ENCODE measurements at regions not wholly inside any gene's neighbourhood (a gene's known extent, or its start where the extent isn't known, plus 50 kb on each side); places are given as distances from the start of the nearest gene placed in this dataset.

- H3K9me3 Mint-ChIP-seq = peaks cover 13% of the 10 kb centered on the region
- no peak for TF ChIP-seq CTCF (conservative IDR thresholded peaks at IDR 0.05)
- no peak overlapping the region for H3K4me3 Mint-ChIP-seq
- no peak overlapping the region for H3K27ac Mint-ChIP-seq (ENCODE audit: unreplicated experiment)
- H3K36me3 Mint-ChIP-seq (ENCODE audit: low read depth) = no peaks in the 10 kb centered on the region
- H3K27me3 Mint-ChIP-seq (ENCODE audit: low read depth) = no peaks in the 10 kb centered on the region
- no peak for DNase-seq (ENCODE audit: low read depth, low spot score)
- no peaks in the 10 kb centered on the region for H3K4me1 Mint-ChIP-seq
These were observed 610.2 kb downstream of the UBE2NL start for GRCh38 chrX:144494074-144494473.

- no peak for DNase-seq (ENCODE audit: low read depth, low spot score)
- Mint-ChIP-seq H3K27ac (ENCODE audit: unreplicated experiment) (no peak overlapping the region), H3K9me3 (peaks cover 14% of the 10 kb centered on the region), H3K36me3 (ENCODE audit: low read depth) (no peaks in the 10 kb centered on the region), H3K4me3 (no peak overlapping the region), H3K27me3 (ENCODE audit: low read depth) (no peaks in the 10 kb centered on the region), H3K4me1 (no peaks in the 10 kb centered on the region)
- TF ChIP-seq CTCF (conservative IDR thresholded peaks at IDR 0.05) = no peak
These were observed 648.0 kb downstream of the UBE2NL start for GRCh38 chrX:144531877-144532276.

- TF ChIP-seq CTCF (conservative IDR thresholded peaks at IDR 0.05) = no peak
- no peaks in the 10 kb centered on the region for H3K27me3 Mint-ChIP-seq (ENCODE audit: low read depth)
- no peaks in the 10 kb centered on the region for H3K36me3 Mint-ChIP-seq (ENCODE audit: low read depth)
- H3K4me1 Mint-ChIP-seq = no peaks in the 10 kb centered on the region
- peaks cover 15% of the 10 kb centered on the region for H3K9me3 Mint-ChIP-seq
- no peak for DNase-seq (ENCODE audit: low read depth, low spot score)
- H3K4me3 Mint-ChIP-seq = no peak overlapping the region
- no peak overlapping the region for H3K27ac Mint-ChIP-seq (ENCODE audit: unreplicated experiment)
These were observed 680.7 kb upstream of the SPANXN1 start for GRCh38 chrX:144566592-144566991.

GRCh38 chrX:144586756-144587155 is 660.5 kb upstream of the SPANXN1 start:
- Mint-ChIP-seq H3K36me3 (ENCODE audit: low read depth) (no peaks in the 10 kb centered on the region), H3K27ac (ENCODE audit: unreplicated experiment) (no peak overlapping the region), H3K4me1 (no peaks in the 10 kb centered on the region), H3K4me3 (no peak overlapping the region), H3K27me3 (ENCODE audit: low read depth) (no peaks in the 10 kb centered on the region), H3K9me3 (peaks cover 2% of the 10 kb centered on the region)
- no peak for DNase-seq (ENCODE audit: low read depth, low spot score)
- no peak for TF ChIP-seq CTCF (conservative IDR thresholded peaks at IDR 0.05)

GRCh38 chrX:144592036-144592435 is 655.3 kb upstream of the SPANXN1 start:
- Mint-ChIP-seq H3K27me3 (ENCODE audit: low read depth) (no peaks in the 10 kb centered on the region), H3K27ac (ENCODE audit: unreplicated experiment) (no peak overlapping the region), H3K4me1 (no peaks in the 10 kb centered on the region), H3K9me3 (peaks cover 7% of the 10 kb centered on the region), H3K4me3 (no peak overlapping the region), H3K36me3 (ENCODE audit: low read depth) (no peaks in the 10 kb centered on the region)
- TF ChIP-seq CTCF (conservative IDR thresholded peaks at IDR 0.05) = no peak
- no peak for DNase-seq (ENCODE audit: low read depth, low spot score)

- Mint-ChIP-seq H3K4me3 (no peak overlapping the region), H3K27ac (ENCODE audit: unreplicated experiment) (no peak overlapping the region), H3K4me1 (no peaks in the 10 kb centered on the region), H3K27me3 (ENCODE audit: low read depth) (no peaks in the 10 kb centered on the region), H3K9me3 (peaks cover 6% of the 10 kb centered on the region), H3K36me3 (ENCODE audit: low read depth) (no peaks in the 10 kb centered on the region)
- no peak for TF ChIP-seq CTCF (conservative IDR thresholded peaks at IDR 0.05)
- no peak for DNase-seq (ENCODE audit: low read depth, low spot score)
These were observed 646.3 kb upstream of the SPANXN1 start for GRCh38 chrX:144601010-144601409.

All from neural crest cell (in vitro differentiated cells).